Sigmoid colon (tissue), 6 donors: ENCODE measurements at regions not wholly inside any gene's neighbourhood (a gene's known extent, or its start where the extent isn't known, plus 50 kb on each side); places are given as distances from the start of the nearest gene placed in this dataset.

Experiments
- DNase-seq: peaks from one replicate; pipeline ENCODE4 v3.0.0-alpha.2; 2019
- H3K27ac ChIP-seq, 4 donors: fragments of 200-600 bp; sonication (generic); one replicate each; pipeline ENCODE4 v1.5.1; 2016 to 2019; ENCODE audit warnings: mild to moderate bottlenecking in 1 of 4
- H3K27me3 ChIP-seq, 3 donors: fragments of 200-600 bp; sonication (generic); one replicate each; pipeline ENCODE4 v1.5.1; 2019; ENCODE audit warnings: mild to moderate bottlenecking in 1 of 3
- H3K36me3 ChIP-seq, 4 donors: fragments of 200-600 bp; sonication (generic); one replicate each; pipeline ENCODE4 v1.5.1; 2016 to 2019
- H3K4me1 ChIP-seq, 4 donors: fragments of 200-600 bp; sonication (generic); one replicate each; pipeline ENCODE4 v1.5.1; 2017 to 2019
- H3K4me3 ChIP-seq, 4 donors: fragments of 200-600 bp; sonication (generic); one replicate each; pipeline ENCODE4 v1.5.1; 2017 to 2019; ENCODE audit warnings: mild to moderate bottlenecking in 2 of 4, moderate library complexity in 1 of 4
- H3K9me3 ChIP-seq, 4 donors: fragments of 200-600 bp in 3 of 4; sonication (generic) in 3 of 4; one replicate each; pipeline versions ENCODE4 v1.5.1 to v1.6.1; 2013 to 2019
- CTCF ChIP-seq, 4 experiments: fragments of 450-650 bp in 3 of 4; fragments of 200-600 bp in 1 of 4; IDR thresholded peaks; one replicate each; pipeline ENCODE4 v1.5.1; 2016 to 2019; ENCODE audit warnings: antibody characterized with exemption in 4 of 4, mild to moderate bottlenecking in 3 of 4, moderate library complexity in 2 of 4
- EP300 ChIP-seq, 4 donors: sonication (generic); formaldehyde crosslinking; IDR thresholded peaks; one replicate each; pipeline ENCODE4 v1.6.1; 2017; ENCODE audit warnings: antibody characterized with exemption in 4 of 4
- POLR2A ChIP-seq, 2 donors: fragments of 450-650 bp; IDR thresholded peaks; one replicate each; pipeline ENCODE4 v1.6.1; 2016; ENCODE audit warnings: antibody characterized with exemption in 2 of 2, mild to moderate bottlenecking in 2 of 2, moderate library complexity in 2 of 2
- POLR2AphosphoS5 ChIP-seq, 4 donors: sonication (generic); formaldehyde crosslinking; IDR thresholded peaks; one replicate each; pipeline ENCODE4 v1.6.1; 2017; ENCODE audit warnings: antibody characterized with exemption in 4 of 4
- WGBS, 2 donors: extraction: QIAGEN DNeasy Blood & Tissue Kit; methylation state at CpG; one replicate each; pipeline ENCODE4 v1.1.7; 2013; 5-methylcytosine and 5-hydroxymethylcytosine counted together
- intact Hi-C: fragments of 100-400 bp; cut with DNase I; formaldehyde crosslinking; loops from one replicate; pipeline ENCODE4 v1.15.1; 2023
- donor health status: healthy with polysubstance abuse.
- donor health status: healthy.

- TF ChIP-seq POLR2A (IDR thresholded peaks at IDR 0.05) = no peak
- TF ChIP-seq EP300 (IDR thresholded peaks at IDR 0.05) = no peak
- TF ChIP-seq POLR2AphosphoS5 (IDR thresholded peaks at IDR 0.05) = no peak
- TF ChIP-seq CTCF (IDR thresholded peaks at IDR 0.05) = no peak
- no peaks in the 10 kb centered on the region for H3K4me1 ChIP-seq
- no peaks in the 10 kb centered on the region for H3K9me3 ChIP-seq
- 16 to 43% methylated on average over 1 of the region's 1 CpG for WGBS, 2 donors
- H3K27ac ChIP-seq = no peak overlapping the region
- H3K4me3 ChIP-seq = no peak overlapping the region
- H3K27me3 ChIP-seq = no peaks in the 10 kb centered on the region
- no peak for DNase-seq
- intact Hi-C loops = no loop called here
- no peaks in the 10 kb centered on the region for H3K36me3 ChIP-seq
These were observed 609.5 kb upstream of the FAM241A start for GRCh38 chr4:111535792-111536191.

GRCh38 chr4:111537165-111537564, 608.1 kb upstream of the FAM241A start:
- WGBS, 2 donors = 90 to 96% methylated on average over 2 of the region's 2 CpGs
- Histone ChIP-seq H3K36me3 (no peaks in the 10 kb centered on the region), H3K9me3 (no peaks in the 10 kb centered on the region), H3K27ac (no peak overlapping the region), H3K4me1 (no peaks in the 10 kb centered on the region), H3K4me3 (no peak overlapping the region), H3K27me3 (no peaks in the 10 kb centered on the region)
- TF ChIP-seq EP300 (IDR thresholded peaks at IDR 0.05) = no peak
- no peak for TF ChIP-seq POLR2A (IDR thresholded peaks at IDR 0.05)
- no peak for TF ChIP-seq CTCF (IDR thresholded peaks at IDR 0.05)
- TF ChIP-seq POLR2AphosphoS5 (IDR thresholded peaks at IDR 0.05) = no peak
- intact Hi-C loops = no loop called here
- DNase-seq = no peak

GRCh38 chr4:111537871-111538270, 607.4 kb upstream of the FAM241A start:
- DNase-seq = no peak
- TF ChIP-seq POLR2AphosphoS5 (IDR thresholded peaks at IDR 0.05) (no peak), POLR2A (IDR thresholded peaks at IDR 0.05) (no peak), CTCF (IDR thresholded peaks at IDR 0.05) (no peak), EP300 (IDR thresholded peaks at IDR 0.05) (no peak)
- no peaks in the 10 kb centered on the region for H3K9me3 ChIP-seq
- no peak overlapping the region for H3K27ac ChIP-seq
- H3K4me1 ChIP-seq = no peaks in the 10 kb centered on the region
- H3K36me3 ChIP-seq = no peaks in the 10 kb centered on the region
- intact Hi-C loops = no loop called here
- H3K4me3 ChIP-seq = no peak overlapping the region
- WGBS, 2 donors = 52 to 62% methylated on average over 3 of the region's 3 CpGs
- H3K27me3 ChIP-seq = no peaks in the 10 kb centered on the region

- Histone ChIP-seq H3K27me3 (no peaks in the 10 kb centered on the region), H3K9me3 (no peaks in the 10 kb centered on the region), H3K4me1 (no peaks in the 10 kb centered on the region), H3K4me3 (no peak overlapping the region), H3K27ac (no peak overlapping the region), H3K36me3 (no peaks in the 10 kb centered on the region)
- intact Hi-C loops = no loop called here
- no peak for DNase-seq
- TF ChIP-seq EP300 (IDR thresholded peaks at IDR 0.05) = no peak
- no peak for TF ChIP-seq POLR2AphosphoS5 (IDR thresholded peaks at IDR 0.05)
- TF ChIP-seq POLR2A (IDR thresholded peaks at IDR 0.05) = no peak
- TF ChIP-seq CTCF (IDR thresholded peaks at IDR 0.05) = no peak
These were observed 604.6 kb upstream of the FAM241A start for GRCh38 chr4:111540671-111541070.

GRCh38 chr4:111542056-111542455, 603.2 kb upstream of the FAM241A start:
- Histone ChIP-seq H3K9me3 (no peaks in the 10 kb centered on the region), H3K4me3 (no peak overlapping the region), H3K27ac (no peak overlapping the region), H3K4me1 (no peaks in the 10 kb centered on the region), H3K36me3 (no peaks in the 10 kb centered on the region), H3K27me3 (no peaks in the 10 kb centered on the region)
- no peak for DNase-seq
- no peak for TF ChIP-seq POLR2A (IDR thresholded peaks at IDR 0.05)
- TF ChIP-seq EP300 (IDR thresholded peaks at IDR 0.05) = no peak
- no peak for TF ChIP-seq CTCF (IDR thresholded peaks at IDR 0.05)
- TF ChIP-seq POLR2AphosphoS5 (IDR thresholded peaks at IDR 0.05) = no peak
- intact Hi-C loops = no loop called here
